ENCODE measurements at regions not wholly inside any gene's neighbourhood (a gene's known extent, or its start where the extent isn't known, plus 50 kb on each side); places are given as distances from the start of the nearest gene placed in this dataset.

DNA sequence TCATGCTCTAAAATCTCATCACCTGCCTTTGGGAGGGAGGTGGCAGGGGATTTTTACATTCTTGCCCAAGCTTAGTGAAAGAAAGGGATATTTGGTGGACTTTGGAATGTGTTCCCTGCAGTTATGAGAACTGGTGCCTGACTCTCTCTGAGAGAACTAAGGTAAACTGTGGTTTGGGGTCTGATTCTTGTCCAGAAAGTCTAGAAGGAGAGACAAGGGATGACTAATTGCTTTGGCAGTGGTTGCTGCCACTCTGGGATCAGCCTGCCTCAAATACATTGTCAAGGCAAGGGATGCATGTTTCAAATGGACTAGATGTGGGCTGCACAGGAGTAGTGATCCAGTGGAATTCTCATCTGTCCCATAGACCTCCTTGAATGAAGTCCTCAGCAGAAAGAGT lies 115.2 kb downstream of the DDIT4L start:
- TF ChIP-seq GATA2 (IDR thresholded peaks at IDR 0.05; ENCODE audit: low read depth, low read length) (no peak), GATA3 (IDR thresholded peaks at IDR 0.05; ENCODE audit: low read depth, low read length) (no peak)

DNA sequence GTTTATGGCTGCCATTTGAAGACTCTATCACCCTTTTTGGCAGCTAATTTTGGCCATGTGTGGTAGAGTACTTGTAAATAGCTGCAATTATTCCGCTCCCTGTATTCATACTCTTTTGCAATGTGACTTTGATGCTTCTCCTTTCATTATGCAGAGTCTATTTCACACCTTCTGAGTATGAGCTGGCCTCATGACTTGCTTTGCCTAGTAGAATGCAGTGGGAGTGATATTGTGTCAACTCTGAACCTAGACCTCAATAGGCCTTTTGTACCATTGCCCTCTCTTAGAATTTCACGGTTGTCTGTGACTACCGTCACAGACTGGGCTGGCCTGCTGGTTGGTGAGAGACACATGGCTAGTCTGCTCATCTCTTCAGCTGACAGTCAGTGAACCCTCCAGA lies 118.8 kb downstream of the DDIT4L start:
- TF ChIP-seq GATA2 (IDR thresholded peaks at IDR 0.05; ENCODE audit: low read depth, low read length) (no peak), GATA3 (IDR thresholded peaks at IDR 0.05; ENCODE audit: low read depth, low read length) (no peak)

DNA sequence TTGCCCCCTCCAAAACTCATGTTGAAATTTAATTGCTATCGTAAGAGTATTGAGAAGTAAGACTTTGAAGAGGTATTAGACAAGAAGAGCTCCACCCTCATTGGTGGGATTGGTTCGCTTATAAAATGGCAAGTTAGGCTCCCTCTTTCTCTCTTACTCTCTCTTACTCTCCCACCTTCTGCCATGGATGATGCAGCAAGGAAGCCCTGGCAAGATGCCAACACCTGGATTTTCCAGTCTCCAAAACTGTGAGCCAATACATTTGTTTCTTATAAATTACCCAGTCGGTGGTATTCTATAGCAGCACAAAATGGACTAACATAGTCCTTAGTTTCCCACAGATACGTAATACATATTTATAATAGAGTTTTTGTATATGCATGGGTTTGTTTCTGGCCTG lies 119.4 kb downstream of the DDIT4L start:
- TF ChIP-seq GATA2 (IDR thresholded peaks at IDR 0.05; ENCODE audit: low read depth, low read length) (no peak), GATA3 (IDR thresholded peaks at IDR 0.05; ENCODE audit: low read depth, low read length) (no peak)

DNA sequence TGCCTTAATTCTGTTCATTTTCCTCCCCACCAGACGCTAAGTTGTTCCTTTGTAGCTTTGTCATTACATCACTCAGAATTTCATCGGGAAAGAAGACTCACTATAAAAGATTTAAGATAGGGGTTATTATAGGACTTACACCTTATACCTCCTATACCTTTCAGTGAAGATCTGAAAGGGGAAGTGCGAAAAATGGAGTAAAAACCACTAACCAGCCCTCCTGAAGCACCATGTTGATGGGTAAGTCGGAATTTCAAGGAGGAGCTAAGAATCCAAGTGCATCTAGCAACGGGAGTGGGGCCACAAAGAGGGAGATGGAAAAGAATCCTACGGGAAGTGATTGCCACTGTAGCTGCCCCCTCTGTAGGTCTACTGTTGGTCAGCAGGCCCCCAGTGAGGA lies 119.1 kb upstream of the H2AZ1 start:
- no peak for TF ChIP-seq GATA2 (IDR thresholded peaks at IDR 0.05; ENCODE audit: low read depth, low read length)
- no peak for TF ChIP-seq GATA3 (IDR thresholded peaks at IDR 0.05; ENCODE audit: low read depth, low read length)

DNA sequence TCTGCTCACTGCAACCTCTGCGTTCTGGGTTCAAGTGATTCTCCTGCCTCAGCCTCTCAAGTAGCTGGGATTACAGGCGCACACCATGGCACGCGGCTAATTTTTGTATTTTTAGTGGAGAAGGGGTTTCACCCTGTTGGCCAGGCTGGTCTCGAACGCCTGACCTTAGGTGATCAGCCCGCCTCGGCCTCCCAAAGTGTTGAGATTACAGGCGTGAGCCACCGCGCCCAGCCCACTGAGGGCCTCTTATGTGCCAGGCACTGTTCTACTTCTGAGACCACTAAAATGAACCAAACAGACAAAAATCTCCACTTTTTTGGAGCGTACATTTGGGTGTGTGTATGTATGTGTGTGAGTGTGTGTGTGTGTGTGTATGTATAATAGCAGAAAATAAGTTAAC lies 117.2 kb upstream of the H2AZ1 start:
- TF ChIP-seq GATA3 (IDR thresholded peaks at IDR 0.05; ENCODE audit: low read depth, low read length) (no peak), GATA2 (IDR thresholded peaks at IDR 0.05; ENCODE audit: low read depth, low read length) (no peak)

DNA sequence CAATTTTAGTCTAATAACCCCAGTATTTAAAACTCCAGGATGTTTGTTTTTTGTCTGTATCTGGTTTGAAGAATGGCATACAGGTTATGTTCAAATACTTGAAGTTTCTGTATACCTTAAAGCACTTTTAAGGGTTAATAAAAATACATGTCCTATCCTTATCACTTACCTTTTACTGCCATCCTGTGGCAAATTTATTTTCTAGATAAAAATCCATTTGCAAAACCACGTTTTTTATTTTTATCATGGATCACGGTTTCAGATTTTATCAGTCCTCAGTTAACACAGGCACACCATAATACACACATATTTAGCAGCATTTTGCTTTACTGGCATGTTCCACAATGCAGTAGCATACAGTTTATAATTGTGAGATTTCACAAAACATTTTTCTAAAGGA lies 113.3 kb upstream of the H2AZ1 start:
- TF ChIP-seq GATA3 (IDR thresholded peaks at IDR 0.05; ENCODE audit: low read depth, low read length), result no peak; the same call in 1 of the 2 replicates
- no peak for TF ChIP-seq GATA2 (IDR thresholded peaks at IDR 0.05; ENCODE audit: low read depth, low read length)

DNA sequence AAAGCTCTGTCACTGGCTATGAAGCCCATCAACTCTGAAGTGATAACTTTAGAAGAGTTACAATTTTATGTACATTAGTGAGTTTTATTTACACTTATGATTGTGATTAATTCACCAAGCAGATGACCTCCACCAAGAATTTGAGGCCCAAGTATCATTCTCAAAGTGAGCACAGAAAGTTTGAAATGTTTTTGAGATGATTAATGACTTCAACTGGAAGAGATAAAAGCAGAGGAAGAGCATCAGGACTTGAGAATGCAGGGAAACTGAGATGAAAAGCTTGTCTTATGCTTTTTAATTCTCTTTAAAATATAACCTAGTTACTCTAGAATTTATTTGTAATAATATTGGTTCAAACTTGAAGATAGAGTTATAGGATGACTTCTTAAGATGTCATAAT lies 112.8 kb upstream of the H2AZ1 start:
- no peak for TF ChIP-seq GATA2 (IDR thresholded peaks at IDR 0.05; ENCODE audit: low read depth, low read length)
- no peak for TF ChIP-seq GATA3 (IDR thresholded peaks at IDR 0.05; ENCODE audit: low read depth, low read length)

DNA sequence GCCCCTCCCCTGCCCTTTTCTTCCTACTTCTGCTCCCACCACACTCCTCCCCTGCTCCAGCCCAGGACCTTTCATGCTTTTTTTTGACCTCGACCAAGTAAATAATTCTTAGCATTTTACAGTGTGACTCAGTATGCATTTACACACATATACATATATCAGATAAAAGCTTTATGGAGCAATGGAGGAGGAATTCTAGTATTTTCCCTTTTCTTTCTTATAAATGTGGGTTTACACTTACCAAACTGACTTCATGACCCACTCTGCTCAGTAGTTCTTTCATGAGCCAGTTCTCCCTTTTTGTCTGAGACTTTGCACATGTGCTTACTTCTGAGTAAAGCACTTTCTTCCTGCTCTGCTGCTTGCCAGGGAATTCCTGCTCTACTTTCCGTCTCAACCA lies 111.8 kb upstream of the H2AZ1 start:
- TF ChIP-seq GATA3 (IDR thresholded peaks at IDR 0.05; ENCODE audit: low read depth, low read length), result no peak

DNA sequence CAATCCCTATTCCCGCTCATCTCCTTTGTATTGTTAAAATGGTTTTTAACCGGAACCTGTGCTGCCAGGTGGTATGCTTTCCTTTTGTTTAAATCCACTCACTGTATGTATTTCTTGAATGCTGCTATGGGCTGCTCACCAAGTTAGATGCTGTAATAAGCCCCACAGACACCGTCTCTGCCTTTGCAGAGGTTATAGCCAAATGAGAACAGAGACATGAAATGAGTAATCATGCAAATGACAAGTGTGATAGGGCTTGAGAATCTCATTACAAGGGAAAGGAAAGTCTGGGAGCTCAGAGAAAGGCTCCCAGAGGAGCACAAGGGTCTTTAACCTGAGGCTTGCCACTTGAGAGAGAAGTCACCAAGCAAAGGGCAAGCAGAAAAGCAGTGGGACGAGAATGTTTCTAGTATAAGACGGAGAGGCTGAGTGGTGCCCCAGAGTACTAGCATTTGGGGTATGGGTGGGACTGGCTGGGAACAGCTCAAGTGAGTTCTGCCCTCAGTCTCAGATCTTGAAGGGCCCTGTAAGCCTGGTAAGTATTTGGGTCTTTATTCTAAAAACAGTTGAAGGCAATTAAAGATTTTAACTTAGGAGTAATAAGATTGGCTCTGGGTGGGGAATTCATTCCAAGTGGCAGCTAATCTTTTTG lies 110.8 kb upstream of the H2AZ1 start:
- no peak for TF ChIP-seq GATA2 (IDR thresholded peaks at IDR 0.05; ENCODE audit: low read depth, low read length)
- no peak for TF ChIP-seq GATA3 (IDR thresholded peaks at IDR 0.05; ENCODE audit: low read depth, low read length)

DNA sequence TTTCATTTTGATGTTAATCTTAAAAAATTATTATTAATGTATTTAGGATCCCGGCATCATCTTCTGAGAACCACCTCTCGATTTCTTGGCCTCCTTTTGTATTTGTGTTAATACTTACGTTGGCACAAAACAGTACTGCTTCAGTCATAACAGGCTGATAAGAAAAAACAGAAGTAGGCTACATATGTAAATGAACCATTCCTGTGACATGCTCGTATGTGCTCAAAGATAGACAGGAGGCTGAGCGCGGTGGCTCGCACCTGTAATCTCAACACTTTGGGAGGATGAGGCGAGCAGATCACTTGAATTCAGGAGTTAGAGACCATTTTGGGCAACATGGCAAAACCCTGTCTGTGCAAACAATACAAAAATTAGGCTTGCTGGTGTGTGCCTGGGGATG lies 109.4 kb upstream of the H2AZ1 start:
- TF ChIP-seq GATA2 (IDR thresholded peaks at IDR 0.05; ENCODE audit: low read depth, low read length) (no peak), GATA3 (IDR thresholded peaks at IDR 0.05; ENCODE audit: low read depth, low read length) (no peak)

DNA sequence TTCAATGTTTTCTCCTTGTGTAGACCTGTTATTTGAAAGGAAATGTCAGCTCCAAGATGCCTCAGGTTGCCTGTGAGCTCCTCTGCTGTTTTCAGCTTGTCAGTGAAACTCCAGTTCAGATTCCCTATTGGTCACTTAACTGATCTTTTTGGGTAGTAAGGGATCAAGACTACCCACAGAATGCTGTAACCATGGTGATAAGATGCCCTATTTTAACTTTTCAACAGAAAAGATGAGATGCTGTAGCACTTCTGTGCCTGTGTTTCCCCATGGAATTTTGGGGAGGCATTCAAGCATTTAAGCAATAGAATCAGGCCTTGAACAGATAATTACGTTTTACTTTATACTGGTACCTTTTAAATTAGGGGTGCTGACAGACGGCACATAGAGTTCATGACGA lies 106.6 kb upstream of the H2AZ1 start:
- no peak for TF ChIP-seq GATA3 (IDR thresholded peaks at IDR 0.05; ENCODE audit: low read depth, low read length)
- no peak for TF ChIP-seq GATA2 (IDR thresholded peaks at IDR 0.05; ENCODE audit: low read depth, low read length)

DNA sequence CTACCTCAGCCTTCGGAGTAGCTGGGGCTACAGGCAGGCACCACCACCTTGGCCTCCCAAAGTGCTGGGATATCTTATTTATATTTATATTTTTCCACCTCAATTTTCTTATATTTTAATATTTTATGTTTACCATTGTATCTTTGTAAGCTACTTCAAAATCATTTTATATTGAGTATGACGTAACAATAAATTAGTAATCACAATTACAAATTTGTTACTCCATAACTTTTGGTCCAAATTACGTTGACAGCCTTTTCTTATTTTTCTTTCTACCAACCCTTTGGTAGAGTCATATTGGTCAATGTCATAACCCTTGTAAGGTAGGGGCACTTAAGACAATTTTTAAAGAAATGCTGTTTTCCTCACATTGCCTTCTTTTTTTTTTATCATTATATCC lies 104.0 kb upstream of the H2AZ1 start:
- no peak for TF ChIP-seq GATA2 (IDR thresholded peaks at IDR 0.05; ENCODE audit: low read depth, low read length)
- no peak for TF ChIP-seq GATA3 (IDR thresholded peaks at IDR 0.05; ENCODE audit: low read depth, low read length)

DNA sequence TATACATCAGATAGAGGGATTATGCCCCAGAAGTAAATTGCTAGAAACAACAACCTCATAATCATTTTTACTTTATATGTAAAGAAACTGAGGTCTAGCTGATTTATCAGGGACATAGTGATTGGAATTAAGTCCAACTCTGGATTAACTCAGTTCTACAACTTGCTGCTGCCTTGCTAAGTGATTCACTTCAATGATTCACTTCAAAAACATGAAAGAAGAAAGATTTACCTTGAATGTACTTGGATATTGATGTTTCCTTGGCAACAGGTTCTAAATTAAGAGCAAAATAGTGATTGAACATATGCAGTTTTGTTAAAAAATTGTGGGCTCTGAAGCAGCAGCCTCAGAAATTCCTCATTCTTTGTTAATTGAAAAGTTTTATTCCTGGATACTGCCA lies 99.8 kb upstream of the H2AZ1 start:
- TF ChIP-seq GATA2 (IDR thresholded peaks at IDR 0.05; ENCODE audit: low read depth, low read length), result no peak

DNA sequence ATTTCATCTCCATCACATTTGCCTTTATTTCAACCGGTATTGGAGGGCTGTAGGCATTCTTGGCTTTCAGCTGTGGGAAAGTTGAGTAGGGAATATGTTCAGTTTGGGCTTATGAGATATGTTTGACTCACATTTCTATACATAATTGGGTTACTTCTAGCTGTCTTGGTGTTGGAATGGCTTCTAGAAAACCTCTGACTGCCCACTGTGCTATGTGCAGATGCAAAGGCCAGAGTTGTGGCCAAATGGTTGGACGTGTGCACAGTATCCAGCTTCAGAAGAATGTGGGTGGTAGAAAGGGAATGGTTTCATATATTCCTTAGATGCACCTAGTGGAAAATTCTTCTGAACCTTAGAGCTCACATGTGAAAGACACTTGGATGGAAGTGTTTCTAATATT lies 92.6 kb upstream of the H2AZ1 start:
- TF ChIP-seq GATA2 (IDR thresholded peaks at IDR 0.05; ENCODE audit: low read depth, low read length) (no peak), GATA3 (IDR thresholded peaks at IDR 0.05; ENCODE audit: low read depth, low read length) (no peak)

DNA sequence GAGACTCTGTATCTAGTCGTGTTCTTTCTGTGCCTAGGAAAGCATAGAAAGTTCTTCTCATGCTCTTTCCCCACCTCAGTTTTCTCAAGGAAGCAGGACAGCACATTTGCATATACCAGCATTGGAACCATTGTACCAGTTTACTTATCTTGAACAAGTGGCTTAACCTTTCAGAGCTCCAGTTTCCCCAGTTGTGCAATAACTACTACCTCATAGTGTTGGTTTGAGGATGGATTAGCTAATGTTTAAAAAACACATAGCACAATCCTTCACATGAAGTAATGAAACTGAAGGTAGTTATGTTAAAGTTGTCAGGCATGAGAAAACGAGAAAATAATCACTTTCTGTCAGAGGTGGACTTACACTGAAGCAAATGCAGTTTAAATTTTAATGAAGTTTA lies 92.2 kb upstream of the H2AZ1 start:
- TF ChIP-seq GATA3 (IDR thresholded peaks at IDR 0.05; ENCODE audit: low read depth, low read length), result no peak
- no peak for TF ChIP-seq GATA2 (IDR thresholded peaks at IDR 0.05; ENCODE audit: low read depth, low read length)

DNA sequence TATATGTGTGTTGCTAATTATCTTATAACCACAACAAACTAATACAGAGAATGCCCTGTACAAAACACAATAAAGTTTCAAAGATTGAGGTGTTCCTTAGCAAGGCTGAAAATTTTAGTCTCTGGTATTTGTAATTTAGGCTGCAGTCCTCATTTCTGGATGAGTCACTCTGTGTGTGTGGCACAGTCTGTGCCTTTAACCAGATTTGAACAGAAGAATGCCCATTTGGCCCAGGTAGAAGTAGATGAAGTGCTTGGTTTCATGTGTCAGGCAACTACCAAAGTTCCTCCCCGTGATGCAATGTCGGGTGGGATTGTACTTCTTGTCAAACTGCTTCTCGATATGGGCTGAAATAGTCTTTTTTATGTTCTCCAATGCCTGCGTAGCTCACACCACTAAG lies 91.6 kb upstream of the H2AZ1 start:
- TF ChIP-seq GATA2 (IDR thresholded peaks at IDR 0.05; ENCODE audit: low read depth, low read length), result no peak
- TF ChIP-seq GATA3 (IDR thresholded peaks at IDR 0.05; ENCODE audit: low read depth, low read length), result no peak

Measured in SH-SY5Y (cell line).